GM18505 (cell line): ENCODE measurements at regions not wholly inside any gene's neighbourhood (a gene's known extent, or its start where the extent isn't known, plus 50 kb on each side); places are given as distances from the start of the nearest gene placed in this dataset.

Source experiments
- ATAC-seq: cut with Tn5 transposase; IDR thresholded peaks from one replicate; pipeline ENCODE4 v1.9.1; 2021; ENCODE audit not compliant: unreplicated experiment
- POLR2A ChIP-seq: IDR thresholded peaks from 4 replicates; pipeline ENCODE4 v1.6.1; 2011; ENCODE audit warnings: borderline replicate concordance; ENCODE audit not compliant: insufficient read depth, insufficient read length; ENCODE audit errors: extremely low read depth

- ATAC-seq, result no peak
- TF ChIP-seq POLR2A, result no peak
Measured at GRCh38 chr6:14913931-14914330, 331.9 kb upstream of the JARID2 start.

DNA sequence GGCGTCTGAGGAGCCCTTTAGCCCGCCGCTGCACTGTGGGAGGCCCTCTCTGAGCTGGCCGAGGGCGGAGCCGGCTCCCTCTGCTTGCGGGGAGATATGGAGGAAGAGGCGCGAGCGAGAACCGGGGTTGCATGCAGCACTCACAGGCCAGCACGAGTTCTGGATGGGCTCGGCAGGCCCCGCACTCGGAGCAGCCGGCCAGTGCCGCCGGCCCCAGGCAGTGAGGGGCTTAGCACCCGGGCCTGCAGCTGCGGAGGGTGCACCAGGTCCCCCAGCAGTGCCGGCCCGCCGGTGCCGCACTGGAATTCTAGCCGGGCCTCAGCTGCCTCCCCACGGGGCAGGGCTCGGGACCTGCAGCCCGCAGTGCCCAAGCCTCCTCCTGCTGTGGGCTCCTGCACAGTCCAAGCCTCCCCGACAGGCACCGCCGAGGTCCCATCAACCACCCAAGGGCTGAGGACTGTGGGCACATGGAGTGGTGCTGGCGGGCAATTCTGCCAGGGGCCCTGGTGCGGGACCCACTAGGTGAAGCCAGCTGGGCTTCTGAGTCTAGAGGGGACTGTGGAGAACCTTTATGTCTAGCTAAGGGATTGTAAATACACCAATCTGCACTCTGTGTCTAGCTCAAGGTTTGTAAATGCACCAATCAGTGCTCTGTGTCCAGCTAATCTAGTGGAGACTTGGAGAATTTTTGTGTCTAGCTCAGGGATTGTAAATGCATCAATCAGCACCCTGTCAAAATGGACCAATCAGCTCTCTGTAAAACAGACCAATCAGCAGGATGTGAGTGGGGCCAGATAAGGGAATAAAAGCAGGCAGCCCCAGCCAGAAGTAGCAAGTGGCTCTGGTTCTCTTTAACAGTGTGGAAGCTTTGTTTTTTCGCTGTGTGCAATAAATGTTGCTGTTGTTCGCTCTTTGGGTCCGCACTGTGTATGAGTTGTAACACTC is 329.7 kb upstream of the JARID2 start:
- no peak for TF ChIP-seq POLR2A
- no peak for ATAC-seq

- ATAC-seq, result no peak
- no peak for TF ChIP-seq POLR2A
Measured at GRCh38 chr6:14917109-14917910, 328.6 kb upstream of the JARID2 start.

DNA sequence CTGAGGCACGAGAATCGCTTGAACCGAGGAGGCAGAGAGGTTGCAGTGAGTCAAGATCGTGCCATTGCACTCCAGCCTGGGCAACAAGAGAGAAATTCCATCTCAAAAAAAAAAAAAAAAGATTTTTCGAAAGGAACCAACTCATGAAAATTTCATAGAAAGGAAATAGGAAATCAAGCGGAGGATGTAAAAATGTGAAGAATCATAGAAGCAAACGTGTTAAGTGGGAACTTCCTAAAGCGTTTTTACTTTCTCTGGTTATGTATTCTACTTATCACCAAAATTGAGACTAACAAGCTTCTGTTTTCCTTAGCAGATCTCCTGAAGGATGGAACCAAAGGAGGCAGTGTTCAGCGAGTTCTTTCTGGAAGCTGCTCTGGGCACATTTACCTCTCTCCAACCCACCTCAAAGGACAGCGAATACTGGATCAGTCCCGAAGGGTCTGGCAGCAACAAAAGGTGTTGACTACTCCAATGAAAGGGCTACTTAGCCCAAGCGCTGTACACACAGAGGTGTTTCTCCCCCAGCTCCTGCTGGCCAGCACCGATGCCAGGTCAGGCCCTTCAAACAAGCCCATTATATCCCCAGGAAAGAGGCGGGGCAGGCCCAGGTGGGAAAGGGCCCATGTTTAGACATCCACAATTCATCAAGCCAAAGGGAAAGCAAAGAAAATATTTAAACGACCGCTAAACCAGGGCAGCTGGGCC is 327.5 kb upstream of the JARID2 start:
- ATAC-seq, result no peak
- no peak for TF ChIP-seq POLR2A

DNA sequence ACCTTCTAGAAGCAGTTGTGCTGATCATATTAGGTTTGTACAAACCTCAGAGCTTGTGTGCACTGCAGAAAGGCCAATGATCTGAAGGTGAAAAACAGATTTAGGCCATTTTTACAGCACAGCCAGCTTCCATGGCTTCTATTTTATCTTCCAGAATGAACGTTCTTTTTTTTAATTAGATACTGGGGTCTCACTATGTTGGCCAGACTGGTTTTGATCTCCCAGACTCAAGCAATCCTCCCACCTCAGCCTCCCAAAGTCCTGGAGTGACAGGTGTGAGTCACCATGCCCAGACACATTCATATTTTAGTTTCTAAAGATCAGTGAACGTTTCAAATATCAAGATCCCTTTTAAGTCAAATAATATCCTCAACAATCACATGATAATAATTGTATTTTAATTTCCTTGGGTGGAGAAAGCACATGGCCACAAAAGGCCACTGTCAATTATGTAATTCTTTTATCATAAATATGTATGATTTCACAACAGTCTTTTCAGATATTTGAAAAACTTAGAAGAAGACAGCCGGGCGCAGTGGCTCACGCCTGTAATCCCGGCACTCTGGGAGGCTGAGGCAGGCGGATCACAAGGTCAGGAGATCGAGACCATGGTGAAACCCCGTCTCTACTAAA is 326.7 kb upstream of the JARID2 start:
- ATAC-seq, result no peak
- TF ChIP-seq POLR2A, result no peak

- ATAC-seq, result no peak
- TF ChIP-seq POLR2A, result no peak
Measured at GRCh38 chr6:14920276-14920675, 325.6 kb upstream of the JARID2 start.

DNA sequence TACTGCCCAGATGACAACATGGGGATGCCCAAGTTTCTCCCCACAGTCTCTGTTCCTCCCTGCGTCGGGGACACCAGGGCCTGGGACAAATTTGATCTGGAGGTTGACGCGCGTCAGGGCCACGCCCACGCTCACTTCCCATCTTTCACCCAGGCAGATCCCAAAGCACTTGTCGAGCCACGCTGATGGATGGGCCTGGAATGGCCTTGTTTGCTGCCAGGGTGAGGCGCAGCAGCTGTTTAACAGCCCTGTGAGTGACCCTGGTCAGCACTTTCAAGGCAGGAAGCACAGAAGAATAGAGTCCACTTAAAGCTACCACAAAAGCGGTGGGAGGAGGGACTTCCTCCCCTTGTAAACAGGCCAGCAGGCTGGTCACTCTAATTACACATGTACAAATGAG is 324.7 kb upstream of the JARID2 start:
- ATAC-seq, result no peak

DNA sequence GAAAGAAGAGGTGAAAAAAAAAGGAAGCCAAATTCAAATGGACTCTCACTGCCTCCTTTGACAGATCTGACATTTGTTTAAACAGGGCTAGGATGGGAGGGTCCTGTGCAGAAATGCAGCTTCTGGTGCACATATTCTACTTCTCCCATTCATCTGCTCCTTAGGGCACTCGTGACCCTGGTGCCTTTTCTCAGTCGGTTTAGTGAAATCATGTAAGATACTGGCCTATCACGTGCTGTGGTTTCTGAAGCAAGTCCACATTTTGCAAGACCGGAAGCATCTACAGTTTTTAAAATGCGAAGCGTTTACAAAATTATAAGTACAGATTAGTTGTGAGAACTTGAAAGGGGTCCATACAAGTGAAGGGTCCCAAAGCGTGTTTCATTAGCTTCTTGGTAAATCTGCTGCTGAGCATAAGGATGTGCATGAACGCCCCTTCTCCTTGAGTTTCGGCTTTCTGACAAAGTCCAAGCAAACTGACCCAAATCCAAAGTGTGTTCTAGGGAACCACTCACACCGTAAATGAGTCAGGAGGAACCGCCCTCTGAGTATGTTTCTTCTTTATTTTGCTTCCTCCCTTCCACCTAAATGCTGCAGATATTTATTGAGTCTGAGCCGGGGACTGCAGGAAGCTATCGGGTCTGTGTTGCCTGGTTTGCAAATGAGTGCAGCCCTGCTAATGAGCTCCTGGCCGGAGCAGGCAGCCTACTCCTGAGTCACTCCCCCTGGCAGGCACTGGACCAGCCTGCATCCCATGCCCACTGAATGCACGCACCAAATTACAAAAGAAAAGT is 323.8 kb upstream of the JARID2 start:
- no peak for TF ChIP-seq POLR2A
- ATAC-seq, result no peak

More for the DNA sequence above, 324.7 kb upstream of the JARID2 start:
- no peak for TF ChIP-seq POLR2A

GRCh38 chr6:14922706-14923460 is 323.0 kb upstream of the JARID2 start:
- no peak for TF ChIP-seq POLR2A
- no peak for ATAC-seq

GRCh38 chr6:14924126-14925024 is 321.5 kb upstream of the JARID2 start:
- TF ChIP-seq POLR2A, result no peak
- ATAC-seq, result no peak
